ENCODE measurements at regions not wholly inside any gene's neighbourhood (a gene's known extent, or its start where the extent isn't known, plus 50 kb on each side); places are given as distances from the start of the nearest gene placed in this dataset.

GRCh38 chr7:12102126-12102525, 109.0 kb upstream of the TMEM106B start:
- Histone ChIP-seq H2AFZ (no peak overlapping the region), H3K4me1 (ENCODE audit: insufficient read depth) (peaks cover 2% of the 10 kb centered on the region), H3K9me2 (replicated peaks; ENCODE audit: insufficient read depth) (no peaks in the 10 kb centered on the region), H3K79me2 (no peaks in the 10 kb centered on the region), H3K4me3 (no peak overlapping the region), H3K4me2 (no peak overlapping the region), H3K27ac (no peak overlapping the region), H3K27me3 (no peaks in the 10 kb centered on the region), H4K20me1 (ENCODE audit: insufficient read depth, poor library complexity, severe bottlenecking) (no peaks in the 10 kb centered on the region), H3K9me3 (ENCODE audit: low read depth) (no peaks in the 10 kb centered on the region), H3K36me3 (replicated peaks; ENCODE audit: insufficient read depth, low read depth) (no peaks in the 10 kb centered on the region)
- TF ChIP-seq EZH2 (IDR thresholded peaks at IDR 0.05; ENCODE audit: borderline replicate concordance) (no peak), EZH2phosphoT487 (IDR thresholded peaks at IDR 0.05; ENCODE audit: low read depth, severe bottlenecking, unreplicated experiment) (no peak)
- TF ChIP-seq, protein P1, sequence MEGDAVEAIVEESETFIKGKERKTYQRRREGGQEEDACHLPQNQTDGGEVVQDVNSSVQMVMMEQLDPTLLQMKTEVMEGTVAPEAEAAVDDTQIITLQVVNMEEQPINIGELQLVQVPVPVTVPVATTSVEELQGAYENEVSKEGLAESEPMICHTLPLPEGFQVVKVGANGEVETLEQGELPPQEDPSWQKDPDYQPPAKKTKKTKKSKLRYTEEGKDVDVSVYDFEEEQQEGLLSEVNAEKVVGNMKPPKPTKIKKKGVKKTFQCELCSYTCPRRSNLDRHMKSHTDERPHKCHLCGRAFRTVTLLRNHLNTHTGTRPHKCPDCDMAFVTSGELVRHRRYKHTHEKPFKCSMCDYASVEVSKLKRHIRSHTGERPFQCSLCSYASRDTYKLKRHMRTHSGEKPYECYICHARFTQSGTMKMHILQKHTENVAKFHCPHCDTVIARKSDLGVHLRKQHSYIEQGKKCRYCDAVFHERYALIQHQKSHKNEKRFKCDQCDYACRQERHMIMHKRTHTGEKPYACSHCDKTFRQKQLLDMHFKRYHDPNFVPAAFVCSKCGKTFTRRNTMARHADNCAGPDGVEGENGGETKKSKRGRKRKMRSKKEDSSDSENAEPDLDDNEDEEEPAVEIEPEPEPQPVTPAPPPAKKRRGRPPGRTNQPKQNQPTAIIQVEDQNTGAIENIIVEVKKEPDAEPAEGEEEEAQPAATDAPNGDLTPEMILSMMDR (IDR thresholded peaks at IDR 0.05; ENCODE audit: poor library complexity): no peak
- 58% methylated on average over 3 of the region's 3 CpGs for WGBS (ENCODE audit: low lambda C conversion rate, missing lambda C conversion rate)
- DNase-seq (ENCODE audit: low spot score): no peak

GRCh38 chr7:12102527-12102926, 108.6 kb upstream of the TMEM106B start:
- 72% methylated on average over 3 of the region's 3 CpGs for WGBS (ENCODE audit: low lambda C conversion rate, missing lambda C conversion rate)
- Histone ChIP-seq H3K36me3 (replicated peaks; ENCODE audit: insufficient read depth, low read depth) (no peaks in the 10 kb centered on the region), H3K4me1 (ENCODE audit: insufficient read depth) (peaks cover 6% of the 10 kb centered on the region), H3K27me3 (no peaks in the 10 kb centered on the region), H3K9me2 (replicated peaks; ENCODE audit: insufficient read depth) (no peaks in the 10 kb centered on the region), H3K79me2 (no peaks in the 10 kb centered on the region), H3K4me3 (no peak overlapping the region), H2AFZ (no peak overlapping the region), H3K4me2 (no peak overlapping the region), H3K27ac (no peak overlapping the region), H4K20me1 (ENCODE audit: insufficient read depth, poor library complexity, severe bottlenecking) (no peaks in the 10 kb centered on the region), H3K9me3 (ENCODE audit: low read depth) (no peaks in the 10 kb centered on the region)
- TF ChIP-seq EZH2phosphoT487 (IDR thresholded peaks at IDR 0.05; ENCODE audit: low read depth, severe bottlenecking, unreplicated experiment) (no peak), EZH2 (IDR thresholded peaks at IDR 0.05; ENCODE audit: borderline replicate concordance) (no peak)
- TF ChIP-seq, protein P1 (IDR thresholded peaks at IDR 0.05; ENCODE audit: poor library complexity): no peak
- DNase-seq (ENCODE audit: low spot score): no peak

- H2AFZ ChIP-seq: no peak overlapping the region
- no peak overlapping the region for H3K4me2 ChIP-seq
- no peaks in the 10 kb centered on the region for H4K20me1 ChIP-seq (ENCODE audit: insufficient read depth, poor library complexity, severe bottlenecking)
- DNase-seq (ENCODE audit: low spot score): no peak
- no peak for TF ChIP-seq EZH2phosphoT487 (IDR thresholded peaks at IDR 0.05; ENCODE audit: low read depth, severe bottlenecking, unreplicated experiment)
- TF ChIP-seq EZH2 (IDR thresholded peaks at IDR 0.05; ENCODE audit: borderline replicate concordance): no peak
- TF ChIP-seq, protein P1 (IDR thresholded peaks at IDR 0.05; ENCODE audit: poor library complexity): no peak
- H3K79me2 ChIP-seq: no peaks in the 10 kb centered on the region
- H3K4me1 ChIP-seq (ENCODE audit: insufficient read depth): peaks cover 12% of the 10 kb centered on the region
- no peak overlapping the region for H3K4me3 ChIP-seq
- no peaks in the 10 kb centered on the region for H3K9me2 ChIP-seq (replicated peaks; ENCODE audit: insufficient read depth)
- no peaks in the 10 kb centered on the region for H3K9me3 ChIP-seq (ENCODE audit: low read depth)
- H3K27ac ChIP-seq: no peak overlapping the region
- H3K36me3 ChIP-seq (replicated peaks; ENCODE audit: insufficient read depth, low read depth): no peaks in the 10 kb centered on the region
- H3K27me3 ChIP-seq: no peaks in the 10 kb centered on the region
These were observed 107.1 kb upstream of the TMEM106B start for GRCh38 chr7:12103948-12104347.

- no peaks in the 10 kb centered on the region for H3K27me3 ChIP-seq
- 61% methylated on average over 2 of the region's 2 CpGs for WGBS (ENCODE audit: low lambda C conversion rate, missing lambda C conversion rate)
- DNase-seq (ENCODE audit: low spot score): no peak
- H3K4me3 ChIP-seq: no peak overlapping the region
- H3K79me2 ChIP-seq: no peaks in the 10 kb centered on the region
- TF ChIP-seq EZH2phosphoT487 (IDR thresholded peaks at IDR 0.05; ENCODE audit: low read depth, severe bottlenecking, unreplicated experiment): no peak
- TF ChIP-seq, protein P1 (IDR thresholded peaks at IDR 0.05; ENCODE audit: poor library complexity): no peak
- no peak for TF ChIP-seq EZH2 (IDR thresholded peaks at IDR 0.05; ENCODE audit: borderline replicate concordance)
- peak overlapping the region; percentile 24 for H3K4me2 ChIP-seq
- peaks cover 15% of the 10 kb centered on the region for H3K4me1 ChIP-seq (ENCODE audit: insufficient read depth)
- H3K9me2 ChIP-seq (replicated peaks; ENCODE audit: insufficient read depth): no peaks in the 10 kb centered on the region
- H2AFZ ChIP-seq: no peak overlapping the region
- H4K20me1 ChIP-seq (ENCODE audit: insufficient read depth, poor library complexity, severe bottlenecking): no peaks in the 10 kb centered on the region
- no peaks in the 10 kb centered on the region for H3K36me3 ChIP-seq (replicated peaks; ENCODE audit: insufficient read depth, low read depth)
- no peak overlapping the region for H3K27ac ChIP-seq
- no peaks in the 10 kb centered on the region for H3K9me3 ChIP-seq (ENCODE audit: low read depth)
These were observed 103.7 kb upstream of the TMEM106B start for GRCh38 chr7:12107381-12107780.

All from hepatocyte (in vitro differentiated cells).